CD4-positive, alpha-beta T cell treated with Interleukin-10 for 1 hour (primary cell): ENCODE measurements at regions not wholly inside any gene's neighbourhood (a gene's known extent, or its start where the extent isn't known, plus 50 kb on each side); places are given as distances from the start of the nearest gene placed in this dataset.
"Not testable (repeated sequence)": the region's sequence is repeated elsewhere in the genome, so short reads cannot be mapped to it uniquely, and the experiment has no call there.

Experiments used
- DNase-seq: peaks from one replicate; pipeline ENCODE4 v3.0.0-alpha.2; 2020

DNA sequence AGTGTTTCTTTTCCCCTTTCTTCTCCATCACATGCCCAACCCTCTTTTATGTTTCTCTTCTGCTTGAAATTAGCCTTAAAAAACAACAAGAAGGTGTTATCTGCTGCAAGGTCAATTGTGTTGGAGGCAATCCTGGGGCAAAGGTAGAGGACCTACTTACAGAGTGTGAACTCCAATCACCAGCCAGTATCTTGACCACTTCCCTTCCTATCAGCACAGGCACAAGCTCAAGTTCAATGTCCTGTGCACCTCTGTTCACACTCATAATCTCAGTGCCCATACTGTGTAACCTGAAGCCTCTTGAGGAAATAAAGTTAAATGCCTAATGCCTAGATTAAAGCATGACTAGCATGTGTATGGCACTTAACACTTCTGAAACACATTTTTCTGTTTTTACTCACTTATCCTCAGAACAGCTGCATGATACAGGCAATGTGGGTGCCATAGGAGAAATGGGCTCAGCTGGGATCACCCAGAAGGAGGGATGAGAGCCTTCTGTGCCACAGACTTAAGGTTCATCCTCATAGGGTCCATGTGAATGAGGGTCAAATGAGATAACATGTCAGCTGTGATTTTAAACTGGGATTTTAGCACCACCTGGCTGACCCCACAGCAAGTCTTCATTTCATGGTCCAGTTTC is 701.5 kb downstream of the BCL11A start:
- no peak for DNase-seq

DNA sequence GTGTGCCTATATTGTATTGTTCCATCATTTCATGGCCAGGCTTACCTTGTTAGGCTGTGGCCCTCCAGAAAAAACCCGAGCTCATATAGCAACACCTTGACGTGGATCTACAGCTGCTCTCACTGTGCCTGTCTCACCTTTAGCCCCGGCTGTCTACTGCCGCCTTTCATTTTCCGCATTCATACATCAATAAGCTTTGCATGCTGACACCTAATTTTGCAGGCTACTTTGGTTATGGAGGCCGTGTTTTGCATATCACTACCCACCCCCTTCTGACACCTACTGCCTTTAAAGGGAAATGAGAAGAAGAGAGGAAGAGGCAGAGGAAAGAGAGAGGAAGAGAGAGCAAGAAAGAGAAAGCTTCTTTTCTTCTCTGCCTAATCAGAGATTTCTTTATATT is 702.9 kb downstream of the BCL11A start:
- no peak for DNase-seq

DNA sequence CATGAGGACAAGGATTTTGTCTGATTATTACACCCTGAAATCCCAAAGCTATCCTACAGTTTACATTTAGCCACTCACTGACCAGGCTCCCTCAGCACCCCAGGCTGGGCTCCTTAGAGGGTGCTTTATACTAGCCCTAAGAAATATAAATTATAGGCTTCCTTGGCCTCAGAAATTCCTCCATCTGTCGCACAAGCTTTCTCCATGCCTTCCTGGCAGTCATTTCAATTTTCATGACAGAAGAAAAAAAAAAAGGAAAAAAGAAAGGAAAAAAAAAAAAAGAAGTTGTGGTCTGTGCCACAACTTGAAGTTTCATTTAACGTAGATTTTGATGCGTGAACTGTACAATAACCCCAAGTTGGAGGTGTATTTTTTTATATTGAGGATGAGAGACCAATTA is 719.5 kb downstream of the BCL11A start:
- DNase-seq, result no peak

- no peak for DNase-seq
Observed at GRCh38 chr2:59830601-59831000, 722.9 kb downstream of the BCL11A start.

DNA sequence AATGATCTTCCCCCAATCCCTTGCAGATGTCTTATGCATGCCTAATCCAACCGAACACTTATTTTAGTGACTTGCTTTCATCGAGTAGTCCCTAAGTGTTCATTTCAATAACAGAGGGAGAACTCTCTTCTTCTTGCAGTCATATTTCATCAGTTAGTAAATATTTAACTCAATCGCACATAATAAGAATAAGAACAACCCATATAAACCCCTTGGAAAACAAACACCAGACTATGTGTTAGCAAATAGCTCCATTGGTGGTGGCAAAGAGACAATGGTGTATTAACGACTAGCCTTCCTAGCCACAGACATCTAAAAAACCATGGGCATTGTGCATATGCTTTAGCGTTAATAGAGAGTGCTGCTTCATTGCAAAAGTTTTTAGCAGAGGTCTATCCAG is 725.8 kb downstream of the BCL11A start:
- no peak for DNase-seq

DNA sequence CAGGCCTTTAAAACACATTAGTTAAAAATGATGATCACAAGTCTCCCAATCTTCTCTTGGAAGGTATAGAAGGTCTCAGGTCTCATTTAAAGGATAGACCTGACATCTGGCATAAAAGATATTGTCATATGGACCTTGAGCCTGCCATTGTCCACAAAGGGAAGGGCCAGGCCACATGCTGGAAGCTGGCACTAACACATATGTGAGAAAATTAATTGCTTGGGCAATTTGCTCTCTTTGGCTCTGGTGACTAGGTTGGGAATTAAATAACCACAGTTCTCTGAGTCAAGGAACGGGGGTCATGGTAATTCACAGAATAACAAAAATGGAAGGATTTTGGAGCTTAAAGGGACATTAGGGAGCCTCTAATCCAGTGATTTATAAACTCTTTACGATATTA is 727.3 kb downstream of the BCL11A start:
- DNase-seq, result no peak

- DNase-seq, result no peak
Observed at GRCh38 chr2:59824314-59824713, 729.1 kb downstream of the BCL11A start.

- DNase-seq, result no peak
Observed at GRCh38 chr2:59816075-59816474, 737.4 kb downstream of the BCL11A start.

GRCh38 chr2:59810283-59810682 is 743.2 kb downstream of the BCL11A start:
- not testable (repeated sequence) for DNase-seq

- no peak for DNase-seq
Observed at GRCh38 chr2:59806486-59806885, 747.0 kb downstream of the BCL11A start.

- no peak for DNase-seq
Observed at GRCh38 chr2:59804732-59805131, 748.7 kb downstream of the BCL11A start.

GRCh38 chr2:59803586-59803985 is 749.9 kb downstream of the BCL11A start:
- DNase-seq, result no peak

DNA sequence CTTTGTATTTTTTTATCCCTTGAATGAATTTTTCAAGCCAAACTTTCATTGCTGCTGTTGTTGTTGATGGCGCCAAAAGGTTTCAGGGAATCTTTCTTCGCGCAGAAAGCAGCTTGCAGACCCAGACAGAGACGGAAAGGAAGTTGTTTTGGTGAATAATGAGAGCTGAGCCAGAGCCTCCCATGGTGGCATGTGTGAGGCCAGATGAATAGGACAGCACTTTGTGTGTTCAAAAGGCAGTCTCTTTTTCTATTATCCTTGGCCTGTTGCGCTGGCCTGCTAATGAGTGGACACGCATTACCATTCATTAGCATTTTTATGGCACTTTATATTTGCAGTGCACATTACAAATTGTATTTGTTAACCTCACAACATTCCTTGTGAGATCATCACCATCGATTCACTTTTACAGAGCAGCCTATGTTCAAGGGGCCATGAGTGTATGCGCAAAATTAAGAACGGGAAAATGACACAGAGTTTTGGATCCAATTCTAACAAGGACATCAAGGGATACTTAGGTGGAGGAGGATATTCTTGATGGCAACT is 754.7 kb downstream of the BCL11A start:
- no peak for DNase-seq

DNA sequence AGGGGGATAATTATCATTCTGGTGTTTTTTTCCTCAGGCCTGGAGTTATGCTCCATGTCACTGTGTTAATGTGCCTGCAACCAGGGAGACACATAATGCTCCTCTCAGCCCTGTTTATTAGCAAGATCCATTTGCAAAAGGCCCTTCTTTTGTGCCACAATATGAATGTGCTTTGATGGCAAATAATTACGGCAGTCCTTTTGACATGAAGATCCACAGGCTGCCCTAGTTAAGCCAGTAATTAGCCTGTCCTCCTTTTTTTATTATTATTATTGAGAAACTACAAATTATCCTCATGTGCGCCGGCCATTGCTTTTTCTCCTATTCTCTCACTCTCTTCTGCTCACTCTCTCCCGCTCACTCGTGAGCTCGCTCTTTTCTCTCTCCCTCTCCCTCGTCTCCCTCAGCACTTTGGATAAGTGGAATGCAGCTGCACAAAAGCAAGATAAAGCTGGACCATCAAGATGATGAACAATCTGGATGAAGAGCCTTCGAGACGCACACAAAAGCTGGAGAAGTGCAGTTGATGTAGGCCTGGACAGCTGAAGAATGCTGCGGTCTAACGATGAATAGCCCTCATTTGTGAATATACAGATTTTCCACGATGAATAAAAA is 762.3 kb downstream of the BCL11A start:
- no peak for DNase-seq

DNA sequence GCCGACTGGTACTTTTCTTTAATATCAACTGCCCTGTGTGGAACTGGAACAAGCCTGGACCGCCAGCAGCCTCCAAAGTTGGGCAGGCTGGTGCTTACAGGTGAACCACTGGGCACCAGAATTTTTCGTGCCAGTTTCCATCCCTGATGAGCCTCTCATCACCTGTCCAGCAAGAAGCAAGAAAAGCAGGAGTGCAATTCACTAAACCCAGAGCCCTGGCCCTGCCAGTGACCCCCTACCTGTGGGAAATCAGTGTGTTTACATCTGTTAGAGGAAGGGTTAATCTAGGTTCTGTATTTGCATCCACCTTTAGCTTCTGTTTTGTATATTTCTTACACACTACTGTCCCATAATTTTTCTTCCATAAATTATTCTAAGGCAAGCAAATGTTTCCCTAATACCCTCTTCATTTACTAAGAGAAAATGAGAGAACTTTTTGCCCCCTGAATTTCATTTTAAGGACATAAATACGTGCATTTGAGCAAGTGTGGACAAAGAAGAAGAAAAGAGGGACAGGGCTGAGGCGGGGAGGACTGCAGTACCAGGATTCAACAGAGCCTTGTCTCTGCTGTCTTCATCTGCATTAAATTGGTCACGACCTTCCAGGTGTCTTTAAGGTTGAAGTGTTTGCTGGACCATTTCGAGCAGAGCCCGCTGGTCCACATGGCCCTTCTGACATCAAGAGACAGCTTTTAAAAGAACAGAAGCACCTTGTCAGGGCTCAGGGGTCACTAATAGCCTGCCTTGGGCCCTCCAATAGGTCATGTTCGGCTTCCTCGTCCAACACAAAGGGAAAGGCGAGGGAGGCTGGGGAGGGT is 763.1 kb downstream of the BCL11A start:
- no peak for DNase-seq

GRCh38 chr2:59789523-59789922 is 763.9 kb downstream of the BCL11A start:
- DNase-seq, result no peak

DNA sequence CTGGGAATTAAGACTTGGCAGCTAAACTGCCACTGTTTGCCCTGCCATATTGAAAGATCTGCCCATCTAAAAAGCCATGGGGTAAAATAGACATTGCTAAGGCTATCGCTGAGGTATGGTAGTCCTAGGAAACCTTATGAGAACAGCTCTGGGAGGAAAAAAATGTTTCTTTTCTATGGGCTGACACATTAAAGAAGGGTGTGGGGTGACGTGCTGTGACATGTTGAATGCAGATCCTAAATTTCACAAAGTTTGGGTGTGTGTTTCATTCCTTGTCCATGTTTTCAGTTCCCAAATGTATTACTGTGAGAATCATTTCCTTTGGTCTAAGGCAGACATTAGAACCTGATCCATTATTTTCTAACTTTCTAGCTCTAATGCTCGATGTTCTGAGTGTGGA is 766.4 kb downstream of the BCL11A start:
- no peak for DNase-seq

GRCh38 chr2:59786684-59787083 is 766.8 kb downstream of the BCL11A start:
- DNase-seq, result no peak

DNA sequence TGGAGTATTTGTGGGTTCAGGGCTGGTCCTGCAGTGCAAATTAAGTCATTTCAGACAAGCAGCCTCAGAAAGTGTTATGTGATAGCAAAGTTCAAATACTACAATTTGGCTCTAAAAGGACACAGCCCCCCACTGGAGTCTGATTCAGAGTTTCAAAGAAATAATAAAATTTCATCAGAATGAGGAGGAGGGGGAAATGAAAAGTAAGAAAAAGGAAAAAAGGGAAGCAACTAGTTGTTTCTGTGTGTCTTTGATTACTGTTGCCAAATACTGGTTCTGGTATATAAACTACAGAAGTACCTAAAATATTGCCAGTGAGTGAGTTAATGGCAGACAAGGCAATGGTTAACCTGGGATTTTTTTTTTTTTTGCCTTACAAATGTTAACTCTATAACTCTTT is 773.9 kb downstream of the BCL11A start:
- no peak for DNase-seq

DNA sequence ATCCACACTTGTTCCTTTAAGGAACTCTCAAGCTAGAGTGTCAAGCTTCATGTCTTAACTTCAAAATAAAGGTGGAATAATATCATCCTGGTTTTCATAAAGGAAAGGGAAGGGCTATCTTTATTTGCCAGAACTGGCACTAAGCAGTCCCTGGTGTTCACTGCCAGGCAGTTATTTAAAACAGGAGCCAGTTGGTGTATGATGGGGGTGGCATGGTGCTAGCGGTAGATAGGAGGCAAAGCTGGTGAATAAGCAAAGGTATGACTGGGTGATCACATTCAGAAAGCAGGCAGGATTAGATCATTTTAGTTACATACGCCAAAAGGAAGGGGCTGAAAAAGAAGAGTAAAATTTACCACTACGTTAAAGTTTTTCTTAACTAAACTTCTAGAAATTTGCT is 776.3 kb downstream of the BCL11A start:
- no peak for DNase-seq

- DNase-seq, result no peak
Observed at GRCh38 chr2:59776726-59777008, 776.8 kb downstream of the BCL11A start.

DNA sequence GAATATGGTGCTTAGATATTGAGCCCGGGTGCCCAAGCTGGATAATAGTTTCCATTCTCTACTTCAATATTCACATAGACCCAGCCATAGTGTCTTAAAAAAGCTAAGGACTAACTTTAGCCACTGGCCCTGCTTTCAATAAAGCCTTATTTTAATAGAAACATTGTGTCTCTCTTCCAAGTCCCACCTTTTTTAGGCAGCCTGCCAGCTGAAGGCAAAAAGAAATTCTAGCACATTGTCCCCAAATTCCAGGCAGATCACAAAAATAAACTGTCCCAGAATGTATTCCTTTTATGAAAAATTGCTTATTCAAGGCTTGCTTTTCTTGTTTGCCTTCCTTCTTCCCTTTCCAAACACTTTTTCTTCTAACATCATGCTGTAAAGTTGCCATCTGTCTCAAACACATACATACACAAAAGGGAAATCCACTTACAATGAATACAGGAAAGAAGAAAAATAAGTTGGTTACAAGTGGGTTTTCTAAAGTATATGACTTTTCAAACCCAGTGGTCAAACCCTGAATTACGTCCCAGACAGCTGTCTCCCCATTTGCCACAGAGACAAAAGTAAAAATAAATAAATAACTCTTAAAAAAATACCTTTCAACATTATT is 778.5 kb downstream of the BCL11A start:
- DNase-seq, result no peak

GRCh38 chr2:59770651-59771050 is 782.8 kb downstream of the BCL11A start:
- no peak for DNase-seq

GRCh38 chr2:59761966-59762365 is 791.5 kb downstream of the BCL11A start:
- DNase-seq, result no peak
